ENCODE measurements at regions not wholly inside any gene's neighbourhood (a gene's known extent, or its start where the extent isn't known, plus 50 kb on each side); places are given as distances from the start of the nearest gene placed in this dataset.

- no peak overlapping the region for H3K9ac ChIP-seq (ENCODE audit: low read length)
- H3K36me3 ChIP-seq (ENCODE audit: control insufficient read depth in 1 of 2, insufficient read depth in 2 of 2, low read length in 2 of 2) = no peaks in the 10 kb centered on the region
- H3K9me3 ChIP-seq (ENCODE audit: control insufficient read depth in 1 of 2, insufficient read depth in 1 of 2, low read depth in 1 of 2, low read length in 2 of 2) = no peaks in the 10 kb centered on the region
- no peaks in the 10 kb centered on the region for H4K20me1 ChIP-seq (ENCODE audit: insufficient read depth)
- H3K27ac ChIP-seq (ENCODE audit: low read depth, low read length) = no peak overlapping the region
- H3K79me2 ChIP-seq (ENCODE audit: insufficient read depth, low read length) = no peaks in the 10 kb centered on the region
- intact Hi-C loops (cut with micrococcal nuclease) = no loop called here
- DNase-seq (ENCODE audit: low read depth, low spot score) (no peak), ATAC-seq (no peak)
- H3K9me2 ChIP-seq (ENCODE audit: insufficient read depth) = no peaks in the 10 kb centered on the region
- BruUV-seq (replicated peaks) = no TSS peak
- CTCF ChIA-PET = no interaction called here
- H3K27me3 ChIP-seq (ENCODE audit: insufficient read depth, low read length) = no peaks in the 10 kb centered on the region
- H3K4me1 ChIP-seq (ENCODE audit: control insufficient read depth in 1 of 2, insufficient read depth in 2 of 2, low read length in 2 of 2) = peaks cover 0 to 10% of the 10 kb centered on the region in 2 experiments; a peak in 1 of 4 replicates
- no peak overlapping the region for H2AFZ ChIP-seq (ENCODE audit: low read depth, low read length, poor library complexity, severe bottlenecking)
- POLR2A ChIA-PET = no interaction called here
- RAD21 ChIA-PET (ENCODE audit: low non-redundant PET in 1 of 2, low total read pairs in 2 of 2, uncharacterized antibody in 2 of 2, unreplicated experiment in 2 of 2) = no interaction called here
- no peak overlapping the region for H3K4me2 ChIP-seq (ENCODE audit: low read length)
- no peak for TF ChIP-seq EZH2 (IDR thresholded peaks at IDR 0.05)
- TF ChIP-seq EGR1 (IDR thresholded peaks at IDR 0.05; ENCODE audit: low read depth) = no peak
- no peak for TF ChIP-seq ELF1 (IDR thresholded peaks at IDR 0.05; ENCODE audit: borderline replicate concordance, low read depth)
- TF ChIP-seq SIN3A (IDR thresholded peaks at IDR 0.05; ENCODE audit: low read depth) = no peak
- H3K4me3 ChIP-seq (replicated peaks in 1 of 2; ENCODE audit: low read depth in 1 of 2, low read length in 2 of 2) = no peak overlapping the region
Measured at GRCh38 chr10:125216861-125217260, 56.5 kb upstream of the CTBP2 start.

GRCh38 chr10:125216309-125216708, 55.9 kb upstream of the CTBP2 start:
- H3K27ac ChIP-seq (ENCODE audit: low read depth, low read length) = no peak overlapping the region
- intact Hi-C loops (cut with micrococcal nuclease) = no loop called here
- no peak for TF ChIP-seq POLR2A (IDR thresholded peaks at IDR 0.05; ENCODE audit: borderline replicate concordance, extremely low read depth, insufficient read depth, insufficient read length)
- no peak for TF ChIP-seq EGR1 (IDR thresholded peaks at IDR 0.05; ENCODE audit: low read depth)
- no peak for TF ChIP-seq ELF1 (IDR thresholded peaks at IDR 0.05; ENCODE audit: borderline replicate concordance, low read depth)
- TF ChIP-seq EZH2phosphoT487 (IDR thresholded peaks at IDR 0.05; ENCODE audit: borderline replicate concordance) = no peak
- TF ChIP-seq CEBPB (IDR thresholded peaks at IDR 0.05; ENCODE audit: low read depth) = no peak
- no peak for TF ChIP-seq FOSL1 (IDR thresholded peaks at IDR 0.05; ENCODE audit: low read depth)
- no peak for TF ChIP-seq SRF (IDR thresholded peaks at IDR 0.05; ENCODE audit: low read depth)
- TF ChIP-seq REST (IDR thresholded peaks at IDR 0.05; ENCODE audit: low read depth) = no peak
- no peak for TF ChIP-seq JUND (IDR thresholded peaks at IDR 0.05)
- no peak for TF ChIP-seq POLR2AphosphoS5 (IDR thresholded peaks at IDR 0.05; ENCODE audit: low read depth, low read length)
- TF ChIP-seq RAD21 (IDR thresholded peaks at IDR 0.05; ENCODE audit: low read depth) = no peak
- no peak for TF ChIP-seq MAX (IDR thresholded peaks at IDR 0.05)
- TF ChIP-seq TCF7L2 (IDR thresholded peaks at IDR 0.05; ENCODE audit: borderline replicate concordance, extremely low read depth, insufficient read depth, insufficient read length) = no peak
- TF ChIP-seq YY1 (IDR thresholded peaks at IDR 0.05; ENCODE audit: extremely low read depth, insufficient replicate concordance, low read depth, low read length) = no peak
- TF ChIP-seq SIN3A (IDR thresholded peaks at IDR 0.05; ENCODE audit: low read depth) = no peak
- TF ChIP-seq ATF3 (IDR thresholded peaks at IDR 0.05) = no peak

More at GRCh38 chr10:125216309-125216708, 55.9 kb upstream of the CTBP2 start:
- no TSS peak for BruUV-seq (replicated peaks)
- Histone ChIP-seq H2AFZ (ENCODE audit: low read depth, low read length, poor library complexity, severe bottlenecking) (no peak overlapping the region), H3K4me2 (ENCODE audit: low read length) (no peak overlapping the region), H3K4me3 (replicated peaks in 1 of 2; ENCODE audit: low read depth in 1 of 2, low read length in 2 of 2) (no peak overlapping the region), H3K9ac (ENCODE audit: low read length) (no peak overlapping the region), H3K9me3 (ENCODE audit: control insufficient read depth in 1 of 2, insufficient read depth in 1 of 2, low read depth in 1 of 2, low read length in 2 of 2) (no peaks in the 10 kb centered on the region), H4K20me1 (ENCODE audit: insufficient read depth) (no peaks in the 10 kb centered on the region), H3K36me3 (ENCODE audit: control insufficient read depth in 1 of 2, insufficient read depth in 2 of 2, low read length in 2 of 2) (no peaks in the 10 kb centered on the region), H3K79me2 (ENCODE audit: insufficient read depth, low read length) (no peaks in the 10 kb centered on the region), H3K27me3 (ENCODE audit: insufficient read depth, low read length) (no peaks in the 10 kb centered on the region), H3K4me1 (ENCODE audit: control insufficient read depth in 1 of 2, insufficient read depth in 2 of 2, low read length in 2 of 2) (peaks cover 0 to 10% of the 10 kb centered on the region in 2 experiments; a peak in 1 of 4 replicates), H3K9me2 (ENCODE audit: insufficient read depth) (no peaks in the 10 kb centered on the region)
- CTCF ChIA-PET = no interaction called here
- no peak for DNase-seq (ENCODE audit: low read depth, low spot score)
- RAD21 ChIA-PET (ENCODE audit: low non-redundant PET in 1 of 2, low total read pairs in 2 of 2, uncharacterized antibody in 2 of 2, unreplicated experiment in 2 of 2) = no interaction called here
- POLR2A ChIA-PET = no interaction called here
- ATAC-seq = no peak

Data from HCT116 (cell line).